LoVo (cell line): ENCODE measurements at regions not wholly inside any gene's neighbourhood (a gene's known extent, or its start where the extent isn't known, plus 50 kb on each side); places are given as distances from the start of the nearest gene placed in this dataset.

Source experiments
- DNase-seq: peaks from one replicate; pipeline ENCODE4 v3.0.0-alpha.2; 2016; ENCODE audit warnings: low spot score

DNA sequence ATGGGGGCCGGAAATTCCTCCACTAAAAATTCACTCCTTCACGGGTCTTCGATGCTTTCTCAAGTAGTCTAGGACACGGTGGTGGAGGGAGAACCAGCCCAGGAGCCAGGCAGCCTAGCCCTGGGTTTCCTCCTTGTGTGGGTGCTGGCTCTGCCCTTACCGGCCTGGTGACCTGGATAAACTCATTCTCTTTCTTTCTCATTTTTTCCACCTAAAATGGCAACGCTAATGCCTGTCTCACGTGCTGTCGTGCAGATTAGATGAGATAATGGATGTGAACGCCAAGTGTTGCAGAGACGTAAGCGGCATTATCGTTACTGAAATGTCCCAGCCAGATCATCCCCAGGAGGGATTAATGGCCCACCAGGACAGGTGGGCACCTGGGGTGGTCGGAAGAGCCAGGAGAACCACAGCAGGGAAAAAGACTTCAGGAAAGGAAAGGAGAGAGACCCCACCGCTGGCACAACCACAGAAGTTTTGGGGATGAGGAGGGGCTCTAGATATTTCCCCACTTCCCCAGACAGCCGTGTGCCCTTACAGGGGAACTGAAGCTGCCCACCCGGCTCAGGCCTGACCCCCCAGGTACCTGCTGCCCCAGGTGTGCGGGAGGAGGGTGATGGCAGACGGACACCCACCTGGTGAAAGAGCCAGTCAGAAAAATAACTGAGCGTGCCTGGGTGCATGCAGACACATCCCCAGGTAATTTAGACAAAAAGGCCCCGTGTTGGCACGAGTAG lies 100.8 kb upstream of the ASAP2 start:
- no peak for DNase-seq

GRCh38 chr2:9103663-9104277 lies 100.3 kb upstream of the MBOAT2 start:
- no peak for DNase-seq

DNA sequence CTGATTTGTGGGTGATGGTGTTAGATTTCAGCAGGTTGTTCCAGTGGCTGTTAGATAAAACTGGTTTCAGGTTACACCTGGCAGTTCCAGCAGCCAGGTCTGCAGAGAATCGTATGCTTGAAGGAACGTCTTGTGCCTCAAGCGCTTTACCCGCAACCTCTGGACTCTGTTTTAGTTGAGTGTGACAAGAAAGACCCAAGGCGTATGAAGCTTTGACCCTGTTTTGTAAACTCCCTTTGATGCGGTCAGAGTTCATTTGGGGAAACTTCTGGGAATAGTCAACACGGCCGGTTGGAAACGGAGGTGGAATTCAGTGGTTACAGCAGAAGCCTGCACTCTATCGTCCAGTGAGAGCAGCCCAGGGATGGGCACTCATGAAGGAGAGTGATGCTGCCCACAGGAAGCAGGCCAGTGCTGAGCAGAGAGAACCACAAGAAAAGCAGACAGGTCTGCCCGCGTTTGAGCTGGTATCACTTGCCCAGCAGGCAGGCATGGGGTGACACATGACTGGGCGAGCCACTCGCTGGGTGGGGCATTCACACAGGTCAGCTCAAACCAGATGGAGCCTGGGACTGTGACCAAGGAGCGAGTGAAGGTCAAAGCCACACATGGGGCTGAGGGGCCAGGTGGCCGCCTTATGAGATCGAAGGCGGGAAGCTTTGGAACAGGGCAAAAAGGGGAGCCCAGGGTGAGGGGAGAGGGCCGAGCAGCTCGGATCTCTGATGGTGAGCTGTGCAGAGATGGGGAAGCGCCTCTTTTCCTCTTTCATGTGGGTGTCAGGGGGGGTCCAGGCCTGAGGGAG lies 99.6 kb upstream of the MBOAT2 start:
- peak; percentile 41 for DNase-seq

- DNase-seq, result no peak
Measured at GRCh38 chr2:9101763-9102425, 98.4 kb upstream of the MBOAT2 start.

DNA sequence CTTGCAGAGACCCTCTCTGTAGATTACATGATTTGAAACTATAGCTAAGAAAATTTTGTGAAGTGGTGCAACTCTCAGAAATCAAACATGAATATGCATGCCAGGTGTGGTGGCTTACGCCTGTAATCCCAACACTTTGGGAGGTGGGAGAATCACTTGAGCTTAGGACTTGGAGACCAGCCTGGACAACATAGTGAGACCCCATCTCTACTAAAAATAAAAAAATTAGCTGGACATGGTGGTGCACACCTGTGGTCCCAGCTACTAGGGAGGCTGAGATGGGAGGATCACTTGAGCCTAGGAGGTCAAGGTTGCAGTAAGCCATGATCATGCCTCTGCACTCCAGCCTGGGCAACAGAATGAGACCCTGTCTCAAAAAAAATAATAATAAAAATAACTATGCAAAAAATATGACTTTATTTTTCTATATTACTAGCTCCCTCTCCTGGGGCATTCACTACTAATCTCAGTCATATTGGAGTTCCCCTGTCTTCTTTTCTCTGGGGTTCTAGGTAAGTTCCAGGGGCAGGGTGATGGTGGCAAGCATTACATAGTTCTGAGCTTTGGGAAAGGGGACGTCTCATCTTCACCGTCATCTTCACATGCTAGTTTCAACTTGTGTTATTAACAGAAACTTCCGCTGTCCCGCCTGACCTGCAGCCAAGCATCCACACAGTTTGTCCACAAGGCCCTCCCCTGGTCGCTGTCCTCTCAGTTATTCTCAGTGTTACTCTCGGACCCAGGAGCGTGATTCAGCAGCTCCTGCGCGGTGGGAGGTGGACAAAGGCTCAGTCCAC lies 96.8 kb upstream of the MBOAT2 start:
- no peak for DNase-seq

- DNase-seq, result no peak
Measured at GRCh38 chr2:9099341-9099751, 95.9 kb upstream of the MBOAT2 start.

DNA sequence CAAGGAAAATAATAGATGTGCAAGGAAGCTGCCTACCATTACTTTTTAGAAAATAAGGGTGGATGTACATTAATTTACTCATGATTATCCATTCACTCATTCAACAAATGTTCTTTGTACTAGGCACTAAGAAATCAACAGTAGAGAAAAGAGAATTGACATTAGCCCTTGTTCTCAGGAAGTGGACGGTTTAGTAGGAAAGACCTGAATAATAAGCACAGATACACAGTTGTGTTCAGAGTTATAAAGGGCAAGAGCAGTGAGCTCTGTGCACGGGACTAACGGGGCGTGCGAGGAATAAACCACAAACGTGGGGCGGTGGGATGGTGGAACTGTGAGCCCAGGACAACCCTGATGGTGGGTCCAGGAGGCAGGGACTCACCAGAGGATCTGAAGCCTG lies 94.4 kb upstream of the MBOAT2 start:
- DNase-seq, result no peak

DNA sequence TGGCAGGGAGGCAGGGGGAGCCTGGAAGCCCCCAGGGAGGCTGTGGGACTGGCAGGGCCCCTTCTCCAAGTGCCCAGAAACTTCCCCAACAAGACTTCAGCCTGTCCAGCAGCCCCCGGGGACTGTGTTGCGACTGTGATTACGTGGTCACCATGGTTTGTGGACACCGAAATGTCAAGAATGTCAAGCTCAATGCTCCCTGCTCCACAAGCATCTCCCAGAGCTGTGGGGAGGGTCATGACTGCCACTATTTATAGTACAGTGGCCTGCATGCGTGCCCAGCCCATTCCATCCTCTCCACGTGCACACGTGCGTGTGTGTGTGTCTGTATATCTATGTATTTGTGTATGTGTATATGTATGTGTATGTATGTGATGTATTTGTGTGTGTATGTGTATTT lies 93.8 kb upstream of the MBOAT2 start:
- no peak for DNase-seq

DNA sequence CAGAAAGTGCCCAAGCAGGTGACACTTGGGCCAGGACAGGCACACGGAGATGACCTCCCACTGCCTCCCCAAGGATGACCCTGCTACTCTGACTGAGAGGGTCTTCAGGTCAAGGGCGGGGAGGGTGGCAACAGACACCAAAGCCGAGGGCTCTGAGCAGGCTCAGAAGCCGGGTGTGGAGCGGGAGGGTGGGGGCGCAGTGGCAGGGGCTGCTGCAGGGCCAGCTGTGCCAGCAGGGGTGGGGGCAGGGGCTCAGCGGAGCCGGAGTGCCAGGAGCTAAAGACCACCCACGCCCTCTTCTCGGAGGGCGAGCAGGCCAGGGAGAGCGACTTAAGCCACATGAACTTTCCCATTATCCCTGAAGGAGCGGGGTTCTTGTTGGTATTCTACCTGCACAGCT lies 93.3 kb upstream of the MBOAT2 start:
- no peak for DNase-seq

GRCh38 chr2:9095690-9096089 lies 92.2 kb upstream of the MBOAT2 start:
- DNase-seq, result no peak

DNA sequence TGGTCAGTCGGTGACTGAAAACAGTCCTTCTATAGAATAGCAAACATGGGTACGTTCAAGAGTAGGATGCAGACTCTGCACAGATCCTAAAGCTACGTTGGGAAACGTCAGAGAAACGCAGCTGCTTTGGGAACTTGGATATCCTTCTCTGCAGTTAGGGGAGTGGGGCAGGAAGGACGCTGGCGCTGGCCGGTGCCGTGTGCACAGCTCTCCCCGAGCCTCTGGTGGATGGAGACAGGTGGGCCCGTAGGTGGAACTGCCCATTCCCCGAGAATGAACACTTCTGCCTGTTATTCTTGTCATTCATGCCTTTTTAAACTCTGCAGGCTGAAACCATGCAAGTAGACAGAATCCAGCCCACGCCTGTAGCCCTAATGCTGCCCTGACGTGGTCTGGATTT lies 91.7 kb upstream of the MBOAT2 start:
- no peak for DNase-seq

GRCh38 chr2:9094117-9094516 lies 90.6 kb upstream of the MBOAT2 start:
- DNase-seq, result no peak

DNA sequence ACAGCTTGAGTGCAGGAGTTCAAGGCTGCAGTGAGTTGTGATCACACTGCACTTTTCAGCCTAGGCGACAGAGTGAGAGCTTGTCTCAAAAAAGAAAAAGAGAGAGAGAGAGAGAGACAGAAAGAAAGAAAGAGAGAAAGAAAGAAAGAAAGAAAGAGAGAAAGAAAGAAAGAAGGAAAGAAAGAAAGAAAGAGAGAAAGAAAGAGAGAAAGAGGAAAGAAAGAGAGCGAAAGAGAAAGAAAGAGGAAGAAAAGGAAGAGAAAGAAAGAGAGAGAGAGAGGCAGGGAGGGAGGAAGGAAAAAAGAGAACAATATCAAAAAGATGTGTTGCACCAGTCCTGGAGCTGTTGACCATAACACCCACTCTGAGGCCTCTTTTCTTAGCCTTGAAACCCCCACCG lies 89.8 kb upstream of the MBOAT2 start:
- DNase-seq, result no peak

DNA sequence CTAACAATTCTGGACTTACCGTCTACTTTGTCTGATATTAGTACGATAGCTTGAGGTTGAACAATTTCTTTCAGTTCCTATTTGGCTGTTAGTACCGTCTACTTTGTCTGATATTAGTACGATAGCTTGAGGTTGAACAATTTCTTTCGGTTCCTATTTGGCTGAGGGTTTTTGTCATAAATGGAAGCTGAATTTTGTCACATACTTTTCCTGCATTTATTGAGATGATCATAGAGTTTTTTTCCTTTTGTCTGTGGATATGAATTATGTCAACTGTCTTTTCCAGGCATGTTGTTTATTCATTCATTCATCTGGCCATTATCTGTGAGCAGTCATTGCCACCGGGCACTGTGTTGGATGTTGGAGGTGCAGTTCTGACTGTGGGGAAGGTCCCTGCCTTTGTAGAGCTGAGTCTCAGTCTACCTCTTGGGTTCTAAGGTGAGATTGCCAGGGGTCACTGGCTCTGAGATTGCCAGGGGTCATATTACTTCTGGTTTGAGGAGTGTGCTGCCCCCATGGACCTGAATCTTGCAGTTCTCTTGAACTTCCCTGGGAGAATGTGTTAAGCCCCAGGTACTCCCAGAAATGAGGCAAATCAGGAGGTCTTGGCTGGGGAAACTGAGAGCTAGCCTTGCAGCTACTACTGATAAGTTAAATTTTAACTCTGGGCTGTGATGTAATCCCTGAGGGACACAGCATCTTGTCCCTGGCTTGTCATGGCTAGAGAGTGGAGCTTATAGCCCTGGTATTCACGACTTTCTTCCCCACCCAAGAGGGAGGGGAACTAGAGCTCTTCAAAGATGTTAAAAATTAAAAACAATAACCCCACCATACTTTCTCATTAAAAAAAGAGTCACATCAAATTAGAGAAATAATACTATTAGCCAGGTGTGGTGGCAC lies 89.1 kb upstream of the MBOAT2 start:
- no peak for DNase-seq

- DNase-seq, result no peak
Measured at GRCh38 chr2:9091811-9092210, 88.3 kb upstream of the MBOAT2 start.

GRCh38 chr2:9089831-9090230 lies 86.3 kb upstream of the MBOAT2 start:
- DNase-seq, result no peak

- no peak for DNase-seq
Measured at GRCh38 chr2:9087121-9087681, 83.7 kb upstream of the MBOAT2 start.

DNA sequence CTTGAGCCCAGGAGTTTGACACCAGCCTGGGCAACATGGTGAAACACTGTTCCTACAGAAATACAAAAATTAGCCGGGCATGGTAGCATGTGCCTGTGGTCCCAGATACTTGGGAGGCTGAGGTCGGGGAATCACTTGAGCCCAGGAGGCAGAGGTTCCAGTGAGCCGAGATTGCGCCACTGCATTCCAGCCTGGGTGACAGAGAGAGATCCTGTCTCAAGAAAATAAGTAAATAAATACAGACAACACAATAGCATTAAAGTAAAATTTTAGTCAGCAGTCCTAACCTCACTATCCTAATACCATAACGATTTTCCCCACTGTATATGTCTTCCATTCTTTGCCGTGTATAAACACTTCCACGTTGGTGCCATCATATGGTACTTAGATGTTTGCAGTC lies 83.0 kb upstream of the MBOAT2 start:
- no peak for DNase-seq

GRCh38 chr2:9085353-9085752 lies 81.9 kb upstream of the MBOAT2 start:
- DNase-seq, result no peak

DNA sequence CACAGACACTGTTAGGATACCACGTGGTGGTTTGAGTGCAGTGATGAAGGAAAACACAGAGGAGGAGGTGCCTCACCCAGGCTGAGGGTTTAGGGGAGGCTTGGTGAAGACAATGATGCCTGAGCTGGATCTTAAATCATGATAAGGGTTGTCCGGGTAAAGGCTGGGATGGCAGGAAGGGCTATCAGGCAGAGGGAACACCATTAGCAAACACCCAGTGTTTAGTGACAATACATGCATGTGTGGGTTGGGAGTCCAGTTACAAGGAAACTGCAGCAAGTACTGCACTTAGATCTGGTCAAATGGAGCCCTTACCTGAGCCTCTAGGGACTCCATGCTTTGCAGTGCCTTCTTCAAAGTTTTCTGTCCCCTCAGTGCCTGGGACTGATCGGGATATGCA lies 79.8 kb upstream of the MBOAT2 start:
- DNase-seq, result no peak
